Mesenchymal stem cell (in vitro differentiated cells and primary cell): ENCODE measurements at regions not wholly inside any gene's neighbourhood (a gene's known extent, or its start where the extent isn't known, plus 50 kb on each side); places are given as distances from the start of the nearest gene placed in this dataset.

Source experiments
- DNase-seq: peaks from one replicate; pipeline ENCODE4 v3.0.0-alpha.2; 2013
- H2AFZ ChIP-seq: one replicate; pipeline ENCODE4 v1.6.1; 2013; ENCODE audit warnings: low read depth, mild to moderate bottlenecking, control low read depth, inconsistent platforms, low read length, moderate library complexity
- H2AK5ac ChIP-seq: 2 replicates; pipeline ENCODE4 v1.6.1; 2013; ENCODE audit warnings: low read length, moderate library complexity, mild to moderate bottlenecking, inconsistent platforms; ENCODE audit not compliant: severe bottlenecking
- H2BK120ac ChIP-seq: one replicate; pipeline ENCODE4 v1.6.1; 2013; ENCODE audit warnings: low read depth, mild to moderate bottlenecking, inconsistent platforms, low read length, moderate library complexity
- H2BK12ac ChIP-seq, 2 experiments: one replicate each; pipeline ENCODE4 v1.6.1; 2013; ENCODE audit warnings: inconsistent platforms in 2 of 2, low read length in 2 of 2, mild to moderate bottlenecking in 2 of 2, moderate library complexity in 2 of 2, control low read depth in 1 of 2
- H2BK15ac ChIP-seq: one replicate; pipeline ENCODE4 v1.6.1; 2013; ENCODE audit warnings: mild to moderate bottlenecking, low read depth, inconsistent platforms; ENCODE audit not compliant: poor library complexity, severe bottlenecking
- H2BK5ac ChIP-seq: 2 replicates; pipeline ENCODE4 v1.6.1; 2013; ENCODE audit warnings: low read depth, mild to moderate bottlenecking, low read length, control low read depth, inconsistent platforms; ENCODE audit not compliant: poor library complexity, severe bottlenecking
- H3K14ac ChIP-seq, 2 experiments: one replicate each; pipeline ENCODE4 v1.6.1; 2013; ENCODE audit warnings: inconsistent platforms in 2 of 2, low read length in 2 of 2, control low read depth in 1 of 2, mild to moderate bottlenecking in 1 of 2, moderate library complexity in 1 of 2
- H3K18ac ChIP-seq, 2 experiments: one replicate each; pipeline ENCODE4 v1.6.1; 2013; ENCODE audit warnings: inconsistent platforms in 2 of 2, low read length in 2 of 2, control low read depth in 1 of 2, low read depth in 1 of 2, mild to moderate bottlenecking in 1 of 2
- H3K23ac ChIP-seq, 2 experiments: one replicate each; pipeline ENCODE4 v1.6.1; 2013; ENCODE audit warnings: inconsistent platforms in 2 of 2, low read length in 2 of 2, mild to moderate bottlenecking in 2 of 2, moderate library complexity in 2 of 2, control low read depth in 1 of 2
- H3K27ac ChIP-seq: 2 replicates; pipeline ENCODE4 v1.5.1; 2013; ENCODE audit warnings: mild to moderate bottlenecking, moderate library complexity, low read length, control low read depth, inconsistent platforms; ENCODE audit not compliant: poor library complexity, severe bottlenecking
- H3K27me3 ChIP-seq, 2 experiments: 2 replicates each; pipeline versions ENCODE4 v1.6.1 to v1.7.0; 2013; ENCODE audit warnings: low read length in 2 of 2, mild to moderate bottlenecking in 2 of 2, moderate library complexity in 2 of 2, control low read depth in 1 of 2, inconsistent platforms in 1 of 2; ENCODE audit not compliant: control insufficient read depth in 1 of 2, insufficient read depth in 1 of 2
- H3K36me3 ChIP-seq, 2 experiments: 2 replicates each; pipeline versions ENCODE4 v1.6.1 to v1.7.0; 2013; ENCODE audit warnings: low read length in 2 of 2, control low read depth in 1 of 2, inconsistent platforms in 1 of 2, low read depth in 1 of 2, mild to moderate bottlenecking in 1 of 2; ENCODE audit not compliant: insufficient read depth in 2 of 2, control insufficient read depth in 1 of 2
- H3K4ac ChIP-seq, 2 experiments: one replicate each; pipeline ENCODE4 v1.6.1; 2013; ENCODE audit warnings: inconsistent platforms in 2 of 2, low read length in 2 of 2, mild to moderate bottlenecking in 2 of 2, moderate library complexity in 2 of 2, control low read depth in 1 of 2, low read depth in 1 of 2
- H3K4me1 ChIP-seq: 2 replicates; pipeline ENCODE4 v1.6.1; 2013; ENCODE audit warnings: low read depth, low read length, control low read depth; ENCODE audit not compliant: control insufficient read depth, insufficient read depth
- H3K4me2 ChIP-seq: 2 replicates; pipeline ENCODE4 v1.6.1; 2013; ENCODE audit warnings: low read length, mild to moderate bottlenecking, inconsistent platforms; ENCODE audit not compliant: poor library complexity, severe bottlenecking
- H3K4me3 ChIP-seq, 2 experiments: 2 replicates each; pipeline versions ENCODE4 v1.5.1 to v1.7.0; 2013; ENCODE audit warnings: low read length in 2 of 2, mild to moderate bottlenecking in 2 of 2, control low read depth in 1 of 2, low read depth in 1 of 2; ENCODE audit not compliant: insufficient read depth in 1 of 2
- H3K79me1 ChIP-seq: replicated peaks from 2 replicates; pipeline ENCODE4 v1.6.1; 2013; ENCODE audit warnings: mild to moderate bottlenecking, control low read depth, low read length, inconsistent platforms; ENCODE audit not compliant: poor library complexity, severe bottlenecking
- H3K9ac ChIP-seq: 2 replicates; pipeline ENCODE4 v1.7.0; 2013; ENCODE audit warnings: mild to moderate bottlenecking, low read length, moderate library complexity
- H3K9me3 ChIP-seq: 2 replicates; pipeline ENCODE4 v1.7.0; 2013; ENCODE audit warnings: mild to moderate bottlenecking, low read length; ENCODE audit not compliant: control insufficient read depth
- H4K8ac ChIP-seq: one replicate; pipeline ENCODE4 v1.6.1; 2013; ENCODE audit warnings: inconsistent platforms, mild to moderate bottlenecking, low read length, moderate library complexity
- H4K91ac ChIP-seq: one replicate; pipeline ENCODE4 v1.6.1; 2013; ENCODE audit warnings: mild to moderate bottlenecking, low read length, inconsistent platforms
- WGBS: methylation state at CpG from one replicate; pipeline ENCODE4 v1.1.7; 2013; ENCODE audit warnings: mixed read lengths; 5-methylcytosine and 5-hydroxymethylcytosine counted together

DNA sequence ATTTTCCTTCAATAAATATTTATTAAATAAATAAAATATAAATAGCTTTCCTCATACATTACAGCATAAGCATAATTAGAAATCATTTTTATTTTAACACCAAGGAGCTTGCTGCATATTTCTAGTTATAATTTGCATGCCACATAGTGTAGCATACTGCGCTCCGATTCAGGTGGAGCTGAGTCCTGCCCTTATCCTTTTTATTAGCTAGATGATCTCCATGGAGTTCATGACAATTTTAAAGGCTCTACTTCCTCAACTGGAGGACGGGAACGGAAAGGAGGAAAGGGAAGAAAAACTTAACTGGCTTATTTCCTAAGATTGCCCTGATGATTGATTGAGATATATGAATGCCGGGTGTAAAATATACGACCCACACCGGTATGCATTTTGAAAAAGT, 385.2 kb downstream of the PLK2 start:
- no peak for DNase-seq
- WGBS = 86% methylated on average over 6 of the region's 7 CpGs
- no peak overlapping the region for H3K4ac ChIP-seq

DNA sequence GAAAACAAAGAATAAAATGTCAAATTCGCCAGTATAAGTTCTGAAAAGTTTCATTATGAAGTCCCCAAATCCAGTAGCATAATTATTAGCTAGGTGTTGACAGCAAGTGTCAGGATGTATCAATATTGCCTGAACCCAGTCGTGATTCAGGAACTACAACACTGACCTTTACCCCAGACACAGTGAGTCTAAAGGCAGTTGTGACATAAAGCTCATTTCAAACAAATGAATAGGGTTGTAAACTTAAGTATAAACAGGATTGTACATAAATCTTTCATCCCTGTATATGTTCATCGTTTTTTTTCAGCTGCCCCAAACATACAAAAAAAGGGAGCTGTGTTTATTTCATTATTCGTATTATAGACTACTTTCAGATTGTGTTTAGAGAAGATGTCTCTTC, 385.7 kb downstream of the PLK2 start:
- no peaks in the 10 kb centered on the region for H3K79me1 ChIP-seq
- H2AFZ ChIP-seq = no peak overlapping the region
- WGBS = 33% methylated on average over 2 of the region's 4 CpGs

More for the DNA sequence above, 385.2 kb downstream of the PLK2 start:
- Histone ChIP-seq H2BK5ac (no peak overlapping the region), H4K8ac (no peak overlapping the region), H4K91ac (no peak overlapping the region), H3K18ac (no peak overlapping the region), H3K27ac (no peak overlapping the region), H3K23ac (no peak overlapping the region), H3K14ac (no peak overlapping the region), H3K4me2 (no peak overlapping the region), H3K9ac (no peak overlapping the region), H2BK12ac (no peak overlapping the region), H2BK120ac (no peak overlapping the region), H2BK15ac (no peak overlapping the region), H2AK5ac (no peak overlapping the region), H3K4me1 (no peaks in the 10 kb centered on the region), H3K9me3 (no peaks in the 10 kb centered on the region), H3K4me3 (no peak overlapping the region), H2AFZ (no peak overlapping the region), H3K27me3 (no peaks in the 10 kb centered on the region), H3K79me1 (no peaks in the 10 kb centered on the region), H3K36me3 (no peaks in the 10 kb centered on the region)

DNA sequence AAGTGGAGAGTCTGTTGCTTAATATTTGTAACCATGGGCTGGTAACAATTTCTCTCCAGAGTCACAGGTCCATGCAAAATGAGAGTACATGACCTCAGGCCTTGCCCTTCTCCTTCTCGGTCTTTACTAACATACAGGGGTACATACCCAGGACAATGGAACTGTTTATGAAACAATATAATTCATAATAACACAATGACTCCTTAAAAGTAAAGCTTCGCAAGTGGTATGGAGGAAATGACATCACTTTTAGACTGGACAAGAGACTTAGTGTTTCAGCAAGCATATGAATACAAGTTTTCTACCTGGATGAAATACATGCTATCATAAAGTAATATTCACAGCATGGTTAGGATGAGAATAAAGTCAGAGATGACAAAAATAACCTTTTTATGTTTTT, 386.6 kb downstream of the PLK2 start:
- Histone ChIP-seq H3K4ac (no peak overlapping the region), H3K27ac (no peak overlapping the region), H4K8ac (no peak overlapping the region), H2BK15ac (no peak overlapping the region), H3K9me3 (no peaks in the 10 kb centered on the region), H3K23ac (no peak overlapping the region), H2BK120ac (no peak overlapping the region), H3K4me2 (no peak overlapping the region), H3K4me1 (no peaks in the 10 kb centered on the region), H2AFZ (no peak overlapping the region), H3K27me3 (no peaks in the 10 kb centered on the region), H4K91ac (no peak overlapping the region), H2AK5ac (no peak overlapping the region), H3K9ac (no peak overlapping the region), H3K79me1 (no peaks in the 10 kb centered on the region), H3K4me3 (no peak overlapping the region), H3K36me3 (no peaks in the 10 kb centered on the region), H2BK5ac (no peak overlapping the region), H3K14ac (no peak overlapping the region), H2BK12ac (no peak overlapping the region), H3K18ac (no peak overlapping the region)
- WGBS = no CpG with 5 or more reads among the region's 2 CpGs
- no peak for DNase-seq

More for the DNA sequence above, 385.7 kb downstream of the PLK2 start:
- Histone ChIP-seq H2BK5ac (no peak overlapping the region), H3K23ac (no peak overlapping the region), H3K14ac (no peak overlapping the region), H3K4me3 (no peak overlapping the region), H2BK12ac (no peak overlapping the region), H3K9me3 (no peaks in the 10 kb centered on the region), H3K36me3 (no peaks in the 10 kb centered on the region), H4K8ac (no peak overlapping the region), H2AK5ac (no peak overlapping the region), H4K91ac (no peak overlapping the region), H3K18ac (no peak overlapping the region), H2BK15ac (no peak overlapping the region), H3K27me3 (no peaks in the 10 kb centered on the region), H3K4me1 (no peaks in the 10 kb centered on the region), H2BK120ac (no peak overlapping the region), H3K9ac (no peak overlapping the region), H3K27ac (no peak overlapping the region), H3K4ac (no peak overlapping the region), H3K4me2 (no peak overlapping the region)
- peak; percentile 22 for DNase-seq

- no peak overlapping the region for H2BK12ac ChIP-seq
- H3K79me1 ChIP-seq = no peaks in the 10 kb centered on the region
- no peak overlapping the region for H2AK5ac ChIP-seq
- H3K27ac ChIP-seq = no peak overlapping the region
- H3K9ac ChIP-seq = peak overlapping the region; percentile 12
- WGBS = 60% methylated on average over 5 of the region's 6 CpGs
- H2AFZ ChIP-seq = no peak overlapping the region
- H3K4me3 ChIP-seq = peak overlapping the region in 1 of 2 experiments; percentile 57
- H3K18ac ChIP-seq = no peak overlapping the region
- no peaks in the 10 kb centered on the region for H3K36me3 ChIP-seq
- H3K14ac ChIP-seq = no peak overlapping the region
- no peaks in the 10 kb centered on the region for H3K27me3 ChIP-seq
- no peak overlapping the region for H3K23ac ChIP-seq
- no peaks in the 10 kb centered on the region for H3K4me1 ChIP-seq
- peak overlapping the region; percentile 47 for H3K4me2 ChIP-seq
- H4K91ac ChIP-seq = no peak overlapping the region
- DNase-seq = peak; percentile 13
- H2BK5ac ChIP-seq = no peak overlapping the region
- H2BK15ac ChIP-seq = no peak overlapping the region
- H3K9me3 ChIP-seq = no peaks in the 10 kb centered on the region
- H4K8ac ChIP-seq = no peak overlapping the region
- H2BK120ac ChIP-seq = no peak overlapping the region
- H3K4ac ChIP-seq = no peak overlapping the region
Observed at GRCh38 chr5:58072300-58072965, 387.5 kb downstream of the PLK2 start.
